OCI-LY3 (cell line): ENCODE measurements at regions not wholly inside any gene's neighbourhood (a gene's known extent, or its start where the extent isn't known, plus 50 kb on each side); places are given as distances from the start of the nearest gene placed in this dataset.

Experiments
- EZH2phosphoT487 ChIP-seq: fragments of 200-600 bp; shearing (Covaris generic); IDR thresholded peaks from 2 replicates; pipeline ENCODE4 v1.6.1; 2018; ENCODE audit warnings: antibody characterized with exemption, mixed run types, low read depth
- TF ChIP-seq, protein P1 (sequence below): fragments of 200-600, 300-600 bp; sonication (generic); IDR thresholded peaks from 2 replicates; pipeline ENCODE4 v1.5.1; 2014; ENCODE audit warnings: antibody characterized with exemption, low read length, low read depth

DNA sequence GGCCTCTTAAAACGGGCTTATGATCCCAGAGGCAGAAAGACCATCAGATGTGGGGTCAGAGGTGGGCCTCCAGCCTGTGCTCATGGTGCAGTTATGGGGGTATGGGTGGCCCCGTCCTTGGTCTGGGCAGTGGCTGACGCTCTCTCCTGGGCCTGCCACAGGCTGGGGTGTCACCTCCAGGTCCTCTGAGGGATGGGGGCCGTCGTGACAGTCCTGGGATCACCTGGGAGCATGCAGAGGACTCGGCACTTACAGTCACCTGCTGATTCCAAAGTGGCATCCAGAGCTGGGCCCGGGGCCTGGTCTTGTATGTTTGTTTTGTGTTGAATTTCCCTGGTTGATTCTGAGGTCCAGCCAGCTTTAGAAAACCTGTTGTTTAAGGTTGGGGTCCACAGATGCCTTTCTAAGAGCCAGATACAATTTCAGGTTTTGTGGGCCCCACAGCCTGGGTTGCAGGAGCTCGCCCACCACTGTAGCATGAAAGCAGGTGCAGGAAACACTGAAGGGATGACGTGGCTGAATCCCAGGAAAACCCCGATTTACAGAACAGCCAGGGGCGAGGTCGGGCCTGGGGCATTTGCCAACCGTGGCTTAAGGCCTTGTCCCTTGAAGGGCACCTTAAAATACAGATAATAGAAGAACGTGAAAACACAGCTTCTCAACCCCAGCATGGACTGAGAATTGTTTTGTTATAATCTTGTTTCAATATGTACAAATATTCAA, 170.7 kb upstream of the PPP2R2D start:
- TF ChIP-seq, protein P1, sequence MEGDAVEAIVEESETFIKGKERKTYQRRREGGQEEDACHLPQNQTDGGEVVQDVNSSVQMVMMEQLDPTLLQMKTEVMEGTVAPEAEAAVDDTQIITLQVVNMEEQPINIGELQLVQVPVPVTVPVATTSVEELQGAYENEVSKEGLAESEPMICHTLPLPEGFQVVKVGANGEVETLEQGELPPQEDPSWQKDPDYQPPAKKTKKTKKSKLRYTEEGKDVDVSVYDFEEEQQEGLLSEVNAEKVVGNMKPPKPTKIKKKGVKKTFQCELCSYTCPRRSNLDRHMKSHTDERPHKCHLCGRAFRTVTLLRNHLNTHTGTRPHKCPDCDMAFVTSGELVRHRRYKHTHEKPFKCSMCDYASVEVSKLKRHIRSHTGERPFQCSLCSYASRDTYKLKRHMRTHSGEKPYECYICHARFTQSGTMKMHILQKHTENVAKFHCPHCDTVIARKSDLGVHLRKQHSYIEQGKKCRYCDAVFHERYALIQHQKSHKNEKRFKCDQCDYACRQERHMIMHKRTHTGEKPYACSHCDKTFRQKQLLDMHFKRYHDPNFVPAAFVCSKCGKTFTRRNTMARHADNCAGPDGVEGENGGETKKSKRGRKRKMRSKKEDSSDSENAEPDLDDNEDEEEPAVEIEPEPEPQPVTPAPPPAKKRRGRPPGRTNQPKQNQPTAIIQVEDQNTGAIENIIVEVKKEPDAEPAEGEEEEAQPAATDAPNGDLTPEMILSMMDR, result no peak
- no peak for TF ChIP-seq EZH2phosphoT487
